Stomach (tissue), 4 donors: ENCODE measurements at regions not wholly inside any gene's neighbourhood (a gene's known extent, or its start where the extent isn't known, plus 50 kb on each side); places are given as distances from the start of the nearest gene placed in this dataset.
"Not testable (repeated sequence)": the region's sequence is repeated elsewhere in the genome, so short reads cannot be mapped to it uniquely, and the experiment has no call there.

Experiments used
- EP300 ChIP-seq: sonication (generic); formaldehyde crosslinking; IDR thresholded peaks from one replicate; pipeline ENCODE4 v1.6.1; 2017; ENCODE audit warnings: antibody characterized with exemption
- POLR2A ChIP-seq, 4 donors: fragments of 450-650 bp; IDR thresholded peaks; one replicate each; pipeline ENCODE4 v1.6.1; 2016; ENCODE audit warnings: antibody characterized with exemption in 4 of 4, control low read depth in 2 of 4, mild to moderate bottlenecking in 1 of 4, moderate library complexity in 1 of 4
- POLR2AphosphoS5 ChIP-seq, 3 donors: sonication (generic); formaldehyde crosslinking; IDR thresholded peaks; one replicate each; pipeline ENCODE4 v1.6.1; 2016; ENCODE audit warnings: antibody characterized with exemption in 3 of 3
- TF ChIP-seq, protein P1 (sequence below), 7 experiments: fragments of 450-650 bp in 4 of 7; fragments of 200-600 bp in 3 of 7; sonication (generic) in 3 of 7; IDR thresholded peaks; one replicate each; pipeline ENCODE4 v1.5.1; 2016 to 2019; ENCODE audit warnings: antibody characterized with exemption in 7 of 7, control low read depth in 2 of 7, mild to moderate bottlenecking in 1 of 7

- TF ChIP-seq, protein P1, sequence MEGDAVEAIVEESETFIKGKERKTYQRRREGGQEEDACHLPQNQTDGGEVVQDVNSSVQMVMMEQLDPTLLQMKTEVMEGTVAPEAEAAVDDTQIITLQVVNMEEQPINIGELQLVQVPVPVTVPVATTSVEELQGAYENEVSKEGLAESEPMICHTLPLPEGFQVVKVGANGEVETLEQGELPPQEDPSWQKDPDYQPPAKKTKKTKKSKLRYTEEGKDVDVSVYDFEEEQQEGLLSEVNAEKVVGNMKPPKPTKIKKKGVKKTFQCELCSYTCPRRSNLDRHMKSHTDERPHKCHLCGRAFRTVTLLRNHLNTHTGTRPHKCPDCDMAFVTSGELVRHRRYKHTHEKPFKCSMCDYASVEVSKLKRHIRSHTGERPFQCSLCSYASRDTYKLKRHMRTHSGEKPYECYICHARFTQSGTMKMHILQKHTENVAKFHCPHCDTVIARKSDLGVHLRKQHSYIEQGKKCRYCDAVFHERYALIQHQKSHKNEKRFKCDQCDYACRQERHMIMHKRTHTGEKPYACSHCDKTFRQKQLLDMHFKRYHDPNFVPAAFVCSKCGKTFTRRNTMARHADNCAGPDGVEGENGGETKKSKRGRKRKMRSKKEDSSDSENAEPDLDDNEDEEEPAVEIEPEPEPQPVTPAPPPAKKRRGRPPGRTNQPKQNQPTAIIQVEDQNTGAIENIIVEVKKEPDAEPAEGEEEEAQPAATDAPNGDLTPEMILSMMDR (IDR thresholded peaks at IDR 0.05): not testable (repeated sequence)
- not testable (repeated sequence) for TF ChIP-seq POLR2A (IDR thresholded peaks at IDR 0.05); POLR2AphosphoS5 (IDR thresholded peaks at IDR 0.05); EP300
Measured at GRCh38 chr3:110507570-110507969, 564.0 kb upstream of the NECTIN3 start.
